GM19438 (cell line): ENCODE measurements at regions not wholly inside any gene's neighbourhood (a gene's known extent, or its start where the extent isn't known, plus 50 kb on each side); places are given as distances from the start of the nearest gene placed in this dataset.
"Not testable (repeated sequence)": the region's sequence is repeated elsewhere in the genome, so short reads cannot be mapped to it uniquely, and the experiment has no call there.

Experiments
- ATAC-seq: cut with Tn5 transposase; IDR thresholded peaks from one replicate; pipeline ENCODE4 v1.9.1; 2021; ENCODE audit warnings: low read depth; ENCODE audit not compliant: unreplicated experiment

DNA sequence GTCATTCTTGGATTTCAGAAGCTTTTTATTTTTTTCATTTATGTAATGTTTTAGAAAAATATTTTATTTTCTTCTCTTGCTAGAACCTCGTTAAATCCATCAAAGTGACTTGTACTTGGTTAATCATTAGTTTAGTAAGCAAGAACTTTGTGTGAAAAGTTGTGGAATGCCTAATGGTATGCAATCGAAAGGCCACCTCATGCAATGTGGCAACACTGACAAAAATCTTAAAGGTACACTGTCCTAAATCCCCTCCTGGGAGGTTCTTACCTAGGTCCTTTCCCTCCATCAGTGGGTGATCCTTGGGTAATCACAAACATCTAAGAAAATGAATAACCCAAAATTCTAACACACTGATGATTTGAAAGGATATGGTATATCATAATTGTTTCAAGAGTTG is 304.2 kb downstream of the DNAH5 start:
- ATAC-seq: no peak

DNA sequence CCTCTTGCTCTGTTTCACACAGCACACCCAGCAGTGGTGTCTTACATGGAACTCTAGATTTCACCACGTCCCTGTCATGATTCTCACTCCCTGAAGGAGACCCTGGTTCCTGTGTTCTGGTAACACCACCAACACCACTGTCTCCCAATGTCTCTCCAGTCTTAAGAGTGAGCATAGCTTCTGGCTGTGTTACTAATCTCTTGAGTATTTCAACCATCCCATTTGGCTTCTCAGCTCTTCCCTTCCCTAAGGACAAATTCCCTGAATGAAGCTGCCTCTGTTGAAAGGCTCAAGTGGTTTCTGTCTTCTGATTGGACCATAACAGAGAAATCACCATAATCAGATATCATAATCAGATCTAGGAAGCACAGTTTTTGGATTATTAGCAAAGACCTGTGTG is 311.8 kb downstream of the DNAH5 start:
- ATAC-seq: no peak

GRCh38 chr5:13629218-13629617 is 315.3 kb downstream of the DNAH5 start:
- no peak for ATAC-seq

GRCh38 chr5:13627673-13628454 is 316.6 kb downstream of the DNAH5 start:
- ATAC-seq: no peak

DNA sequence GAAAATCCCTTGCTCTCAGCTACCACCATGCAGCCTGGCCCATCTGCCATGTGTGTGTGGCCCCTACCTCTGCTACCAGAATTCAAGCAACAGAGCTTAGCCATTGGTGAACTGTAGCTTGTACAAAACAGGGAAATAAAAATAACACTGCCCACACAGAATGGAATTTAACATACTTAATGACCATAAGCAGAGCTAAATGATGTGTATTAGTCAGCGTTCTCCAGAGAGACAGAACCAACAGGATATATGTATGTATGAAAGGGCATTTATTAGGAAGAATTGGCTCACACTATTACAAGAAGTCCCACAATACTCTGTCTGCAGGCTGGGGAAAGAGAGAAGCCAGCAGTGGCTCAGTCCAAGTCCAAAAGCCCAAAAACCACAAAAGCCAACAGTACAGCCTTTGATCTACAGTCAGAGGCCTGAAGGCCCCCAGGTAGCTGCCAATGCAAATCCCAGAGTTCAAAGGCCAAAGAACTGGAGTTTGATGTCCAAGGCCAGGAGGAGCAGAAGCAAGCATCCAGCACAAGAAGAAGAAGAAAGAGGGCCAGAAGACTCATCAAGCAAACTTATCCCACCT is 318.8 kb downstream of the DNAH5 start:
- no peak for ATAC-seq

DNA sequence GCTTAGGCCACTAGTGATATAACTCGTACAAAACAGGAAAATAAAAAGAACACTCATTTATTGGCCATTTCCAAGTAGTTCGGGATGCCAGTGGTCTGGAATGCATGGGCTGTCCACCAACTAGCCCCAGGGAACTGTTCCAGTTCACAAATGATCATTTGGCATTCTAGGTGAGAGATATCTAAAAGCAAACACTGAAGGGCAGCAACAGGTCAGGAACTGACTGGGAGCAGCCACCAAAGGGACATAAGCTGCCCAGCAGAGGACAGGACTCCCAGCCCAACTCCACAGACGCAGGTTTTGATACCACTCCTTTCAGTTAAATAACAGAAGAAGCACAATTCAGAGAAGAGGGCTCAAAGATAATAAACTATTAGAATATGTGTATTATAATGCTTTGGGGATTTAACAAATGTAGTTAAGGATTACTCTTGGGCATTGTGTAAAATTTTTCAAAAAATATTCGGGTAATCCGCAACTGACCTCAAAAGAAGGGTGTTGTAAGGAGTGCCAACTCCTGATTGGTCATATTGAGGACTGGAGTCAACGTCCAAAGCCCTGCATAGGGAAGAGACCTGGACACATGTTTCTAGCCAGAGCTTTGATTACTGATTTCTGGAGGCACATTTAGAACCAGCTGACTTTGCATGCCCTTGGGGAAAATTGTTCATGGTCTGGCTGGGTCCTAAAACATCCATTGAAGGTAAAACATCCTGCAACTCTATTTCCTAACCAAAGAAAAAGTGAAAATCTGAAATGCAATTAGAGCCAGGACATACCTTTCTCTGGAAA is 320.0 kb downstream of the DNAH5 start:
- no peak for ATAC-seq

DNA sequence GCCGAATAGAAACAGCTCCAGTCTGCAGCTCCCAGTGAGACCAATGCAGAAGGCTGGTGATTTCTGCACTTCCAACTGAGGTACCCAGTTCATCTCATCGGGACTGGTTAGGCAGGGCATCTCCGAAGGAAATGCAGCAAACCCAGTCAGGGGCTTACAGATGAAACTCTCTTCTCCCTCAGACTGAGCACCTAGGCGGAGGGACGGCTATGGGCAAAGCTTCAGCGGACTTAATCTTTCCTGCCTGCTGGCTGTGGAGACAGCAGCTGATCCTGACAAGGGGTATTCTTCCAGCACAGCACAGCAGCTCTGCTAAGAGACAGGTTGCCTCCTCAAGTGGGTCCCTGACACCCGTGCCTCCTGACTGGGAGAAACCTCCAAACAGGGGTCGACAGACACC is 330.9 kb downstream of the DNAH5 start:
- no peak for ATAC-seq

DNA sequence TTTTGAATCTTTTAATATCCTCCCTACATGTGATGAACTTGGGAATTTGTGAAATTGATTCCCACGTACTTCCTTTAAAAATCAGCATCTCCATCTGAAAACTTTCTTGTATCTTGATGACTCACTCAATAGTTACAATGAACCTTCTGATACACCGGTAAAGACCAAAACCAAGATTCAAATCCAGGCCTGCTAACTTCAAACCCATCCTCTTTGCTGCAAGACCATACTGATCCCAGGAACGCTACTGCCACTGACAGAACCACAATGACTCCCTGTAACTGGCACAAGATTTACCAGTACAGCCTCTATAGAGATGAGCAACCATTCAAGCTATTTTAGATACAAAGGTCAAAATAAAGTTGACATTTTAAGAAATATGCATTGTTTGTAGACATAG is 332.9 kb downstream of the DNAH5 start:
- ATAC-seq: no peak

DNA sequence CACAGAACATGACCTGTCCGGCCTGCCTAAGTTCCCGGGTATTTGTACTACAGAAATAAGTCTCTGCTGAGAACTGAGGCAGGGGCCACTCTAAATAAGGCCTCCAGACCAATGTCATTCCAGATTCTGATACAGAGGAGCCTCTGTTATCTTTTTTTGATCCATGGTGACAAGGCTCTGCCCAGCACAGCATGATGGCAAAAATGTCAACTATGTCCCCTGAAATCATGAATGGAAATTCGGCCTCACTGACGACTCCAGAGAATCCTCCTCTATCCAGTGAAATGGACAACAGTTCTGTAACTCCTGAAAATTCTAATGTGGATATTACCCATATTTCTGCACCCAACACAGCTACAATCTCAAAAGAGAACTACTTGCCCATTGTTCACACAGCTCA is 335.0 kb downstream of the DNAH5 start:
- no peak for ATAC-seq

GRCh38 chr5:13606051-13606450 is 338.4 kb downstream of the DNAH5 start:
- no peak for ATAC-seq

DNA sequence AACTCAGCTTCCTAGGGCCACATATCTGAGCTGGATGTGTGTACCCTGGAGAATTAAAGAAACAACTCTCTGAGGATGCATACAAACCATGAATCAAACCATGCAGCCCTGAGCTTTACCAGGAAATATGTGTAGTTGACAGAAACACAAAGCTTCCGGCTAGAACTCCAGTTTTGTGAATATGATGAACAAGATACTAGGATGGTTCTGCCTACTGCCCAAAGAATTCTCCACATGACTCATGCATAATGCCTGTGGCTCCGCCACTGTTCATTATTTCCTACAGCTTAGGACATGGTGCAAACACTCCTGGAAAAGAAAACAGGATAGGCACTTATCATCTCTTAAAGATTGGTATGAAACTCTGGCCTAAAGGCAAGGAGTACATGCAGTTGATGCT is 343.4 kb downstream of the DNAH5 start:
- no peak for ATAC-seq

DNA sequence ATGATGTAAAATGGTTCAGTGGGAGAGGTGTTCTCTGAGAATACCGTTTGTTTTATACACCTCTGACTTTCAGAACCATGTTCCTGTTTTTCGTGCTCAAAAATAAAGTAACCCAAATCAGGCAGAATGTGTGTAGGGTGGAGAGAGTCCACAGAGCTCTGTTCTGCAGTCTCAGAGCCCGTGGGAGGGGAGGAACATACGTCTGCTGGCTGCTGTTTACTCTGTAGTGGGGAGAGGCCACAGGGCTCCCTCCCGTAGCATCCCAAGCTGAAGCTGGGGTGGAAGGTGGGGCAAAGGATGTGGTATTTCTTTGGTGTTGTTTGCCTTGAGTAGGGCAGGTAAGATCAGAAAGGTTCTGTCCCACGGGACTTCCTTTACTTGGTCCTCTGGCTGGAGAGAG is 348.5 kb downstream of the DNAH5 start:
- ATAC-seq: no peak

DNA sequence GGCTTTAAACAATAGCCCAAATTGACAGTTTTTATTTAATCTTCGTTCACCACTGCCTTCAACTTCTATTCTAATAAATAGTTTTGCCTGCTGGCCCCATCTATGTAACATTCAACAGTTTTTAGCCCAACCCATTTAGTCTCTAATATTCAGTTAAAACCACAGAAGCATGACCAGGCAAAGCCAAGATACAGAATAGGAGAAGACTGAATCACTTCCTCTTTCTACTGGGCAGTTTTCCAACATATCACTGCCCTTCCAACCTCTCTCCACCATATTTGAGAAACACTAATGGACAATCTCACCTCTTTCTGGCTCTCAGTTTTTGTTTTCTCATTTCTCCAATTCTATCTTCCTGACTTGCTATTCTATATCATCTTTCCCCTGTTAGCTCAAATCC is 352.9 kb downstream of the DNAH5 start:
- no peak for ATAC-seq

DNA sequence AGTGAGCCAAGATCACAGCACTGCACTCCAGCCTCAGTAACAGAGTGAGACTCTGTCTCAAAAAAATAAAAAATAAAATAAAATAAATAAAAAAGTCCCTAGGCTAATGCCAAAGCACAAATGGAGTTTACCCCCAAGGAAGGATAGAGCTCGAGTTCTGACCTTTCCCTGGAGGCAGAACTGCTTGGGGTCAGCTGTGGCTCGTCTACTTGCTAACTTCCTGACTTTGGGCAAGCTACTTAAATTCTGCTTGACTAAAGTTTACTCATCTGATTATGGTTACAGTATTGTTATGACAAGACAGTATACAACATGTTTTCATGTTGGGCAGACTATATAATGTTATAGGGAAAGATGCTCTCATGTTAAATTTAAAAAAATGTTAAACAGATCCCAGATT is 359.2 kb downstream of the DNAH5 start:
- ATAC-seq: no peak

DNA sequence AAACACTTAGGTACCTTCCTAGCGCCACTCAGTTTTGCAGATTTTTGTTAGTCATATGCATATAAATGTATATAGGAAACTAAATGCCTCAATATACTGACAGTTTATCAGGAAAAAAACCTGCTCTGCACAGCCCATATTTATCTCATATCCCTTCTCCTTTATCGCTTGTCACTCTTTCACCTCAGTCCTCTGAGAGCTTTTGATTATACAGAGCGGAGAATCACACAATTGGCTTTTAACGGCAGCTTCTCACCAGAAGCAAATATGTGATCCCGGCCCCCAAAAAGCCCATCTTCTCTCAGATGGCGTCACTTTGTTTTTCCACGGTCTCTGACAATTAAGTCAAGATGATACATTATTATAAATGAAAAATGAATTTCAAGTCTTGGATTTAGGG is 362.6 kb downstream of the DNAH5 start:
- ATAC-seq: no peak

GRCh38 chr5:13581132-13581531 is 363.4 kb downstream of the DNAH5 start:
- no peak for ATAC-seq

DNA sequence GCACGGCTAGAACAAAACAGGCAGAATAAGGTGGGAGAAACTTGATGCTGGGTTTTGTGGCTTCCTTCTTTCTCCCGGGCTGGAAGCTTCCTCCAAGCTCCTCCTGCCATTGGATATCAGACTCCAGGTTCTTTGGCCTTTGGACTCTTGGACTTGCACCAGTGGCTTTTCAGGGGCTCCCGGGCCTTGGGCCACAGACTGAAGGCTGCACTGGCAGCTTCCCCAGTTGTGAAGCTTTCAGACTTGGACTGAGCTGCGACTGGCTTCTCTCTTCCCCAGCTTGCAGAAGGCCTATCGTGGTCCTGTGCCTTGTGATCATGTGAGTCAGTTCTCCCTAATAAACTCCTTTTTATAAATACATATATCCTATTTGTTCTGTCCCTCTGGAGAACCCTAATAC is 364.4 kb downstream of the DNAH5 start:
- ATAC-seq: no peak

DNA sequence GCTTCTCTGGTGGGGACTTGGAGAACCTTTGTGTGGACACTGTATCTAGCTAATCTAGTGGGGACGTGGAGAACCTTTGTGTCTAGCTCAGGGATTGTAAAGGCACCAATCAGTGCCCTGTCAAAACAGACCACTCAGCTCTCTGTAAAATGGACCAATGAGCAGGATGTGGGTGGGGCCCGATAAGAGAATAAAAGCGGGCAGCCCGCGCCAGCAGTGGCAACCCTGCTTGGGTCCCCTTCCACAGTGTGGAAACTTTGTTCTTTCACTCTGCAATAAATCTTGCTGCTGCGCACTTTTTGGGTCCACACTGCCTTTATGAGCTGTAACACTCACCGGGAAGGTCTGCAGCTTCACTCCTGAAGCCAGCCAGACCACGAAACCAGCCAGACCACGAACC is 365.4 kb downstream of the DNAH5 start:
- not testable (repeated sequence) for ATAC-seq

GRCh38 chr5:13578311-13579039 is 366.0 kb downstream of the DNAH5 start:
- ATAC-seq: not testable (repeated sequence)

GRCh38 chr5:13574574-13574973 is 369.9 kb downstream of the DNAH5 start:
- no peak for ATAC-seq

GRCh38 chr5:13572163-13572562 is 372.3 kb downstream of the DNAH5 start:
- no peak for ATAC-seq
